GM19438 (cell line): ENCODE measurements at regions not wholly inside any gene's neighbourhood (a gene's known extent, or its start where the extent isn't known, plus 50 kb on each side); places are given as distances from the start of the nearest gene placed in this dataset.

Experiments
- ATAC-seq: cut with Tn5 transposase; IDR thresholded peaks from one replicate; pipeline ENCODE4 v1.9.1; 2021; ENCODE audit warnings: low read depth; ENCODE audit not compliant: unreplicated experiment

GRCh38 chr21:14871861-14872260 lies 192.9 kb downstream of the NRIP1 start:
- ATAC-seq, result no peak

GRCh38 chr21:14870853-14871149 lies 194.0 kb downstream of the NRIP1 start:
- no peak for ATAC-seq

DNA sequence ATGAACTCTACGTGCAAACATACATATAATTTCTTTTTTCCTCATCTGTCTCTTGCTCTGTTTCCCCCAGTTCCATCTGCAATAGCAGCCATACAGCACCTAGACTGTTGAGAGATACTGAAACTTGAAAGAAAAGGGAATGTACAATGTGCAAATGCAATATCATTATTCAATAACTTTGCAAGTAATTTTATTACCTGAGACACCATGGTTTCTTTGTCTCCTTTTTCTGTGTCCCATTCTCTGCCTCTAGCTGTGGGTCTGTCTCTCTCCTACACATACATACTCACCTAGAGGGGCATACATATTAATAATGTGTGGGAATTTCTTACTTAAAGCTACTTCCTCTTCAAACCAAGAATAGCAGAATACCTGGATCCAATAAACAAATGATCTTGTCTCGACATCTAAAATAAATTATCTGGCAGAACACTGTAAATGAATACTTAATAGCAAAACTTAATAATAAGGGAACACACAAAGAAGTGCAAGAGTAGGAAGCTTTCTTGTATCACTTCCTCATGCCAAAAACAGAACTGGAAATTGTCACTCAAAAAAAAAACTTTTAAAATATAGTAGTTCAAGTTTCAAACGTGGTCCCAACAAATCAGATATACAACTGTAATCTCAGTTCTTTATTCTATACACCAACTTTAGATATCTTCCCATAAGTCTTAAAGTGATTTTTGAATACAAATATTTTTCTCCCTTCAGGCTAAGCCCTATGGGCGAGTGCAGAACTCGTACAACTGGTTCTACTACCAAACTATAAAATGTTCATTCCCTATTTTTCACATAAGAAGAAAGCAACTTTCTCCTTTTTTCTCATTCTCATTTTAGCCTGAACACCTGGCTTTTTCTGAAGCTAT lies 194.6 kb downstream of the NRIP1 start:
- no peak for ATAC-seq

DNA sequence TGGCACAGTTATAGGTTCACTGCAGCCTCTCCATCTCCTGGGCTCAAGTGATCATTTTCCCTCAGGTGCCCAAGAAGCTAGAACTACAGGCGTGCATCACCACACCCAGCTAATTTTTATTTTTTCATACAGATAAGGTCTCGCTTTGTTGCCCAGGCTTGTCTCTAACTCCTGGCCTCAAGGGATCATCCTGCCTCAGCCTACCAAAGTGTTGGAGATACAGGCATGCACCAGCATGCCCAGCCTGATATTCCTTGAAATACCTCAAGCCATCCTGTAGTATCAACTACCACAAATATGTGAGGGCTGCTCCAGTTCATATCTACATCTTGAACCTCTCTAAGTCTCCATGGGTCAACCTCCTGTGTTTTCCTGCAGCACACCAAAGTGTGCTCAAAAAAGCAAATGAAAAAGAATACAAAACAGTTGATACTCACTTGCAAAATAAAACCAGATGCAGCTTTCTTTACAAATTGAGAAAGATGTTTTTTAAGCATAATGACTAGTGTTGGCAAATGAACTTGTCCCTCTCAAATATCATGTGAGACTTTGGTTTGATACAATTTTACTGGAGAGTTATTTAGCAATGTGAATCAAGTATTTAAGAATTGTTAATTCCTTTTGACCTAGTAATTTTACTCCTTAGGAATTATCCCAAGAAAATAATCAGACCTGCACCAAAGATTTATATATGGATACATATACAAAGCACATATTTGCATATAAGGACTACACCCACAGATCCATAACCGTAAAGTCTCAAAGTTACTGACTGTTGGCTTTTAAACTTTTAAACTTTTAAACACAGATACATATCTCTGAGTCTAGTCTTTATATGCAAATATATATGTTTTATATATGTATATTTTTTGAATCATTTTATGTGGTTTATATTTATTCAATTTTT lies 197.7 kb downstream of the NRIP1 start:
- no peak for ATAC-seq

DNA sequence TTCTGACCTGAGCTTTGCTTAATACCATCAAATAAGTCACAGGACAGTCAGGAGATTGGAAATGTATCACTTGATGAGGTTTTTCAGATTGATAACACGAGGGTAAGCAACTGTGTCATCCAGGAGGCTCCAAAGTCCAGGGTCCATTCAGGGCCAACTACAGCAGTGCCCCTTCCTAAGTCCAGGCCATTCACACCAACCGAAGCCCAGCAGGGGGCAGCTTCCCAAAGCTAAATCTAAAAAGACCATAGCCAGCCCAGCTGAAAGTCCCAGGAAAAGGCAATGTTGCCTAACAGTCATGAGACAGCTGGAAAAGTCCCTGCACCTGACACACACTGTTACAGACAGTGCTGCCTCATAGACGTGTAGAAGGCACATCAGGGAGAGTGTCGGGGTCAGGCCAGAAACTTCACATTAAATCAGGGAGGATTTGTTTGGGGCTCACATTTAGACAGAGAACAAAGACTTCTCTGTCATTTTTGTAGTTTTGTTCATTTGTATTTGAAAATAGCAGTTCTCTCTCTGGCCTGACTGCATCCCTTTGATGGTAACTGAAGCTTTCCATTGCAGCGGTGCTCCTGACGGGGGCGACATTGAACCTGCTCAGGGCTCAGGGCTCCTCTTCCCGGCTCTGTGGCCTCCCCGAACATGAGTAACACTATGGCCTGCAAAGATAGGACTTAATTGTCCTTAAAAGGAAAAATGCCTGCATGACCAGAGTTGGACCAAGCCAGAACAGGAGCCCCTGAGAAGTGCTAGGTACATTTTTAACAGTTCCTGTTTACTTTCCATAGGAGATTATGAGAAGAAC lies 200.4 kb downstream of the NRIP1 start:
- ATAC-seq, result peak; percentile 88

GRCh38 chr21:14863745-14864210 lies 201.0 kb downstream of the NRIP1 start:
- ATAC-seq, result no peak

- no peak for ATAC-seq
These were observed 201.7 kb downstream of the NRIP1 start for GRCh38 chr21:14862794-14863720.

GRCh38 chr21:14858311-14858710 lies 206.5 kb downstream of the NRIP1 start:
- no peak for ATAC-seq

GRCh38 chr21:14857529-14857928 lies 207.3 kb downstream of the NRIP1 start:
- no peak for ATAC-seq

- no peak for ATAC-seq
These were observed 214.4 kb downstream of the NRIP1 start for GRCh38 chr21:14850394-14850793.

DNA sequence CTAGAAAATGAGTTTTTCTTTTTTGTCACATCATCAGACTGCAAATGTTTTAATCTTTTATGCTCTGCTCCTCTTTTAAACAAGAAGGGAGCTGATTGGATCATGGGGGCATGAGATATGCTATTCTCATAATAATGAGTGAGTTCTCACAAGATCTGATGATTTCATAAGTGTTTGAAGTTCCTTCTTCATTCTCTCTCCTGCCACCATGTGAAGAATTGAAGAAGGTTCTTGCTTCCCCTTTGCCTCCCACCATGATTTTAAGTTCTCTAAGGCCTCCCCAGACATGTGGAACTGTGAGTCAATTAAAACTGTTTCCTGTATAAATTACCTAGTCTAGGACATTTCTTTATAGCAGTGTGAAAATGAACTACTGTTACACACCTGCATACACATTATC lies 218.2 kb downstream of the NRIP1 start:
- no peak for ATAC-seq

- ATAC-seq, result no peak
These were observed 220.8 kb downstream of the NRIP1 start for GRCh38 chr21:14844001-14844400.

DNA sequence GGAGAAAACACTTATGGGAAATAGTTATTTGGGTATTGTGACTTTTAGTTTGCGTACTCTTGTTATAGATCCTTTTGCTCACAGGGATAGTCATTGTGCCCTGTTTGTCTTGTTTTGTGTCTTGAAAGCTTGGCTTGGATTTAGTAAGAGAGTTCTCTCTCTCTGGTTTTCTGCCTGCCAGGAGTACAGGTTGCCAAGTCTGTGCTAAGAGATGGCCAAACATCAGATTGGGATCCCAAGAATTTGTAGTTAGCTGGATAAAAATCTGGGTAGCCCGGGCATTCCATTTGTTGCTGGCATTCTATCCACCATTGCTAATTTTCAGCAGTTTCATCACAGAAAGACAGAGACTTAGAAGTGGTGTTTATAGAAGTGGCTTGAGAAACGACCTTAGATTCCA lies 222.2 kb downstream of the NRIP1 start:
- ATAC-seq, result no peak

- no peak for ATAC-seq
These were observed 223.0 kb downstream of the NRIP1 start for GRCh38 chr21:14841511-14842472.

GRCh38 chr21:14838400-14838799 lies 226.4 kb downstream of the NRIP1 start:
- no peak for ATAC-seq

- no peak for ATAC-seq
These were observed 227.8 kb downstream of the NRIP1 start for GRCh38 chr21:14836950-14837349.

DNA sequence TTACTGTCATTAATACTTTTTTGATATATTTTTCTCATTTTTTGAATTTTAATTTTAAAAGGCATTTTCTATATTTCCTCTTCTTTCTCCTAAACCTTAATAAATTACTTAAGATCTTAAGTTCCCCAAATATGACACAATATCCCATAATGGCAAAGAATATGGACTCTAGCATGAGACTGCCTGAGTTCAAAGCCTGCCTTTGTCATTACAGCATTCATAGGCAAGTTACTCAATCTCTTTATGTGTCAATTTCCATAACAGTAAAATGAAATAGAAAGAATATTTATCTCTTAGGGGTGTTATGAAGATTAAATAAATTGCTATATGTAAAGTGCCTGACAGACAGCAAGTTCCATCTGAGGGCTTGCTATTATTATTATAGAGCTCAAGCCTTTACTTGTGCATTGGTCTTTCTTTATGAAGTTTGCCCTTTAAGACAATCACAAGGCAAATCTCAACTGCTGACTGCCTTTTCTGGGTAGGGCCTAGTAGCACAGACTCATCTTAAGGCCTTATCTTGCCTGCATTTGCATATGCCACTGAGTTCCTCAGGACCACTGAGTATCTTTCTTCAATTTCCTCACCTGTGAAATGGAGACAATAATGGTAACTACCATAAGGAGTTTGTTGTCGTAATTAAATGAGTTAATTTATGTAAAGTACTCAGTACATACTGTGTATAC lies 231.0 kb downstream of the NRIP1 start:
- no peak for ATAC-seq

- ATAC-seq, result no peak
These were observed 231.6 kb downstream of the NRIP1 start for GRCh38 chr21:14833241-14833640.
